Heart left ventricle (tissue), 13 donors: ENCODE measurements at regions not wholly inside any gene's neighbourhood (a gene's known extent, or its start where the extent isn't known, plus 50 kb on each side); places are given as distances from the start of the nearest gene placed in this dataset.

Experiments
- POLR2A ChIP-seq, 2 donors: fragments of 450-650 bp; IDR thresholded peaks; one replicate each; pipeline ENCODE4 v1.6.1; 2017; ENCODE audit warnings: antibody characterized with exemption in 2 of 2, mild to moderate bottlenecking in 2 of 2, moderate library complexity in 2 of 2
- TF ChIP-seq, protein P1 (sequence below), 12 donors: fragments of 200-600 bp; sonication (generic) in 4 of 12; IDR thresholded peaks; one replicate each; pipeline versions ENCODE4 v1.5.0 to v1.8.0; 2018 to 2022; ENCODE audit warnings: antibody characterized with exemption in 12 of 12, mild to moderate bottlenecking in 5 of 12
- donor health status: ischemic (EF 13 %, LVEDD 7.1; RV severe dilation, severe dysfunction).
- donor health status: DM: no; HTN: yes; CAD: no.
- donor health status: DM: no; HTN: no; CAD: no.
- donor health status: ischemic (EF 25% LVEDD 6.9; RV normal size, moderate dysfunction).
- donor health status: ischemic (EF 25% LVEDD 5.7; RV mildly dilated, moderate dysfunction).
- donor health status: ischemic (EF 35%, LVEDD 5.7; RV mildly dilated, moderate dysfunction).
- donor health status: nonischemic (EF 11% LVEDD 7.7; RV severe dilation, severe dysfunction).
- donor health status: DM: yes; HTN: yes; CAD: no.
- donor health status: PGD.
- donor health status: ischemic (EF 29% LVEDD 5.4; RV normal size, mild dysfunction).
- donor health status: nonischemic (EF 23%, LVEDD 6.1; RV moderate dilation, normal function).

DNA sequence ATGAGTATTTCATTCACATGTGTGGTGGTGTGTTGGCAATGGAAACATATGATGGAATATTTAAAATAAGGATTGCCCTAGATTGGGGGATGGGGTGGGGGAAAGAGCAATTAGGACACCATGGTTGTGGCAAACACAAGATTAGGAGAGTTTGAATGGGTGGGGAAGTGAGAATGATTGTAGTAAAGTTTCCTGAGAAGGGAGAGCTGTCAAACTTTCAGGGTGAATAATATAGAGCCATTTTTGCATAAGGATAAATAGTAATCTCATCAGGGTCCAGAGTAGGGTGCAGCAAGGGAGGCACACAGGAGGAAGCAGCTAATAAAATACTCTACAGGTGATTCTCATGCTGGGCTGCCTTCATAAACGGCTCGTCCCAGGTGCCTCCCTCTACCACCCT is 294.9 kb upstream of the MARCKS start:
- TF ChIP-seq, protein P1, sequence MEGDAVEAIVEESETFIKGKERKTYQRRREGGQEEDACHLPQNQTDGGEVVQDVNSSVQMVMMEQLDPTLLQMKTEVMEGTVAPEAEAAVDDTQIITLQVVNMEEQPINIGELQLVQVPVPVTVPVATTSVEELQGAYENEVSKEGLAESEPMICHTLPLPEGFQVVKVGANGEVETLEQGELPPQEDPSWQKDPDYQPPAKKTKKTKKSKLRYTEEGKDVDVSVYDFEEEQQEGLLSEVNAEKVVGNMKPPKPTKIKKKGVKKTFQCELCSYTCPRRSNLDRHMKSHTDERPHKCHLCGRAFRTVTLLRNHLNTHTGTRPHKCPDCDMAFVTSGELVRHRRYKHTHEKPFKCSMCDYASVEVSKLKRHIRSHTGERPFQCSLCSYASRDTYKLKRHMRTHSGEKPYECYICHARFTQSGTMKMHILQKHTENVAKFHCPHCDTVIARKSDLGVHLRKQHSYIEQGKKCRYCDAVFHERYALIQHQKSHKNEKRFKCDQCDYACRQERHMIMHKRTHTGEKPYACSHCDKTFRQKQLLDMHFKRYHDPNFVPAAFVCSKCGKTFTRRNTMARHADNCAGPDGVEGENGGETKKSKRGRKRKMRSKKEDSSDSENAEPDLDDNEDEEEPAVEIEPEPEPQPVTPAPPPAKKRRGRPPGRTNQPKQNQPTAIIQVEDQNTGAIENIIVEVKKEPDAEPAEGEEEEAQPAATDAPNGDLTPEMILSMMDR (IDR thresholded peaks at IDR 0.05): no peak
- TF ChIP-seq POLR2A (IDR thresholded peaks at IDR 0.05): no peak
